Transverse colon (tissue), 4 donors: ENCODE measurements at regions not wholly inside any gene's neighbourhood (a gene's known extent, or its start where the extent isn't known, plus 50 kb on each side); places are given as distances from the start of the nearest gene placed in this dataset.
"Not testable (repeated sequence)": the region's sequence is repeated elsewhere in the genome, so short reads cannot be mapped to it uniquely, and the experiment has no call there.

Experiments used
- EP300 ChIP-seq: sonication (generic); formaldehyde crosslinking; IDR thresholded peaks from one replicate; pipeline ENCODE4 v1.6.1; 2017; ENCODE audit warnings: antibody characterized with exemption, low read depth
- POLR2A ChIP-seq: fragments of 450-650 bp; IDR thresholded peaks from one replicate; pipeline ENCODE4 v1.6.1; 2016; ENCODE audit warnings: antibody characterized with exemption, mild to moderate bottlenecking, moderate library complexity
- POLR2AphosphoS5 ChIP-seq, 3 donors: sonication (generic); formaldehyde crosslinking; IDR thresholded peaks; one replicate each; pipeline ENCODE4 v1.6.1; 2016; ENCODE audit warnings: antibody characterized with exemption in 3 of 3
- TF ChIP-seq, protein P1 (sequence below), 5 experiments: fragments of 200-600 bp in 3 of 5; fragments of 450-650 bp in 2 of 5; sonication (generic) in 3 of 5; IDR thresholded peaks; 1 replicate in 2 of 5; 2 replicates in 3 of 5; pipeline ENCODE4 v1.5.1; 2016 to 2017; ENCODE audit warnings: antibody characterized with exemption in 5 of 5, inconsistent platforms in 3 of 5, mild to moderate bottlenecking in 2 of 5, moderate library complexity in 1 of 5

DNA sequence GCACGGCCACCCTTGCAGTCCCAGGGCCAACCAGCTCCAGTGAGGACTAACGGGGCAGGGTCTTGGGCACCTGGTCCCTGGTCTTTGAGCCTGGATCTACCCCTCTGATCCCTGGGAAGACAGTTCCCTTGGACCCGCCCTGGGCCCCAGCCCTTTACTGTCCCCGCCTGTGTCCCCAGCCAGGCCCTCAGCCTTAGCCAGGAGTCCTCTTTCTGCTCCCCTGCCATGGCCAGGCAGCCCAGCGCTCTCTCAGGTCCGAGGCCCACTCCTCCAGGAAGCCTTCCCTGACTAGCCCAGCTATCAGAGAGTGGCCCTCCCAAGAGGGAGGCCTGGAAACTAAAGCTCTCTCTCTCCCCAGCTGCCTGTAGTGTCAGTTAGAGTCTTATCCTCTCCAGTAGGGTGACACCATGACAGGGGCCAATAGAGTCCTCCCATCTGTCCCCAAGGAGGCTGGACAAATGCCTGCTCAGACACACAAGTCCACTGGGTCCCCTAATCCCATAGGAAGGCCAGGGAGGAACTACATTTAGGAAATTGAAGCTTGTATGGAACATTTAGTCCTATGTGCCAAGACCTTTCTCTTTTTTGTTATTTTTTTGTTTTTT is 87.8 kb downstream of the NSUN5 start:
- TF ChIP-seq, protein P1, sequence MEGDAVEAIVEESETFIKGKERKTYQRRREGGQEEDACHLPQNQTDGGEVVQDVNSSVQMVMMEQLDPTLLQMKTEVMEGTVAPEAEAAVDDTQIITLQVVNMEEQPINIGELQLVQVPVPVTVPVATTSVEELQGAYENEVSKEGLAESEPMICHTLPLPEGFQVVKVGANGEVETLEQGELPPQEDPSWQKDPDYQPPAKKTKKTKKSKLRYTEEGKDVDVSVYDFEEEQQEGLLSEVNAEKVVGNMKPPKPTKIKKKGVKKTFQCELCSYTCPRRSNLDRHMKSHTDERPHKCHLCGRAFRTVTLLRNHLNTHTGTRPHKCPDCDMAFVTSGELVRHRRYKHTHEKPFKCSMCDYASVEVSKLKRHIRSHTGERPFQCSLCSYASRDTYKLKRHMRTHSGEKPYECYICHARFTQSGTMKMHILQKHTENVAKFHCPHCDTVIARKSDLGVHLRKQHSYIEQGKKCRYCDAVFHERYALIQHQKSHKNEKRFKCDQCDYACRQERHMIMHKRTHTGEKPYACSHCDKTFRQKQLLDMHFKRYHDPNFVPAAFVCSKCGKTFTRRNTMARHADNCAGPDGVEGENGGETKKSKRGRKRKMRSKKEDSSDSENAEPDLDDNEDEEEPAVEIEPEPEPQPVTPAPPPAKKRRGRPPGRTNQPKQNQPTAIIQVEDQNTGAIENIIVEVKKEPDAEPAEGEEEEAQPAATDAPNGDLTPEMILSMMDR (IDR thresholded peaks at IDR 0.05) = not testable (repeated sequence)
- TF ChIP-seq POLR2A; POLR2AphosphoS5 (IDR thresholded peaks at IDR 0.05); EP300: not testable (repeated sequence)
